ENCODE measurements at regions not wholly inside any gene's neighbourhood (a gene's known extent, or its start where the extent isn't known, plus 50 kb on each side); places are given as distances from the start of the nearest gene placed in this dataset.

DNA sequence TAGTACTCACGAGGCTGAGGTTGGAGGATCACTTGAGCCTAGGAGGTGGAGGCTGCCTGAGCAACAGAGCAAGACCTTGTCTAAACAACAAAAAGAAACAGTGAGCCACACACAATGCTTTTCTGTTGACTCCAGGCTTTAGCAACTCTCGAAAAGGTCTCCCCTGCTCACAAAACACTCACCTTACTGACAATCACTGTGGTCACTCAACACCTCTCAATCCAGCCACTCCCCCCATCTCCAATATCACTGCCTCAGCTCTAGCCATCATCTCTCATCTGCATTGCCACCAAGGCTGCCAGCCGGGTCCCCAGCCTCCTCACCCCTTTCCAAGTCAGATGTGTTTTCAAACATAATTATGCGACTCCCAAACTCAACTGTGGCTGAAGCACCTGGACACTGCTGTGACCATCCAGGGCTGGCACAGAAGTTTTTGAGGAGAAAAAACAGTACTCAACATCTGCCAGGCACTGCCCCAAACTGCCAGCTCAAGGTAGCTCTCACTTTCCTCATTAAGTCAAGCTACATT is 218.0 kb upstream of the ARID1B start:
- no peak for TF ChIP-seq ZFP30 (CRISPR knock-in tag; IDR thresholded peaks at IDR 0.05)
- TF ChIP-seq CSDC2 (CRISPR knock-in tag; IDR thresholded peaks at IDR 0.05): no peak
- TF ChIP-seq PPARA (CRISPR knock-in tag; IDR thresholded peaks at IDR 0.05; ENCODE audit: borderline replicate concordance): no peak
- TF ChIP-seq, protein P1, sequence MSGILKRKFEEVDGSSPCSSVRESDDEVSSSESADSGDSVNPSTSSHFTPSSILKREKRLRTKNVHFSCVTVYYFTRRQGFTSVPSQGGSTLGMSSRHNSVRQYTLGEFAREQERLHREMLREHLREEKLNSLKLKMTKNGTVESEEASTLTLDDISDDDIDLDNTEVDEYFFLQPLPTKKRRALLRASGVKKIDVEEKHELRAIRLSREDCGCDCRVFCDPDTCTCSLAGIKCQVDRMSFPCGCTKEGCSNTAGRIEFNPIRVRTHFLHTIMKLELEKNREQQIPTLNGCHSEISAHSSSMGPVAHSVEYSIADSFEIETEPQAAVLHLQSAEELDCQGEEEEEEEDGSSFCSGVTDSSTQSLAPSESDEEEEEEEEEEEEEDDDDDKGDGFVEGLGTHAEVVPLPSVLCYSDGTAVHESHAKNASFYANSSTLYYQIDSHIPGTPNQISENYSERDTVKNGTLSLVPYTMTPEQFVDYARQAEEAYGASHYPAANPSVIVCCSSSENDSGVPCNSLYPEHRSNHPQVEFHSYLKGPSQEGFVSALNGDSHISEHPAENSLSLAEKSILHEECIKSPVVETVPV (CRISPR knock-in tag; IDR thresholded peaks at IDR 0.05): no peak
- no peak for TF ChIP-seq BACH2 (CRISPR knock-in tag; IDR thresholded peaks at IDR 0.05; ENCODE audit: borderline replicate concordance)
- TF ChIP-seq OSR1 (CRISPR knock-in tag; IDR thresholded peaks at IDR 0.05): no peak
- TF ChIP-seq TOX (CRISPR knock-in tag; IDR thresholded peaks at IDR 0.05; ENCODE audit: borderline replicate concordance): no peak
- no peak for TF ChIP-seq ISL1 (CRISPR knock-in tag; IDR thresholded peaks at IDR 0.05)
- no peak for TF ChIP-seq TCF4 (CRISPR knock-in tag; IDR thresholded peaks at IDR 0.05; ENCODE audit: borderline replicate concordance)
- TF ChIP-seq GLIS3 (CRISPR knock-in tag; IDR thresholded peaks at IDR 0.05): no peak
- TF ChIP-seq ESRRG (CRISPR knock-in tag; IDR thresholded peaks at IDR 0.05): no peak
- TF ChIP-seq, protein P2, sequence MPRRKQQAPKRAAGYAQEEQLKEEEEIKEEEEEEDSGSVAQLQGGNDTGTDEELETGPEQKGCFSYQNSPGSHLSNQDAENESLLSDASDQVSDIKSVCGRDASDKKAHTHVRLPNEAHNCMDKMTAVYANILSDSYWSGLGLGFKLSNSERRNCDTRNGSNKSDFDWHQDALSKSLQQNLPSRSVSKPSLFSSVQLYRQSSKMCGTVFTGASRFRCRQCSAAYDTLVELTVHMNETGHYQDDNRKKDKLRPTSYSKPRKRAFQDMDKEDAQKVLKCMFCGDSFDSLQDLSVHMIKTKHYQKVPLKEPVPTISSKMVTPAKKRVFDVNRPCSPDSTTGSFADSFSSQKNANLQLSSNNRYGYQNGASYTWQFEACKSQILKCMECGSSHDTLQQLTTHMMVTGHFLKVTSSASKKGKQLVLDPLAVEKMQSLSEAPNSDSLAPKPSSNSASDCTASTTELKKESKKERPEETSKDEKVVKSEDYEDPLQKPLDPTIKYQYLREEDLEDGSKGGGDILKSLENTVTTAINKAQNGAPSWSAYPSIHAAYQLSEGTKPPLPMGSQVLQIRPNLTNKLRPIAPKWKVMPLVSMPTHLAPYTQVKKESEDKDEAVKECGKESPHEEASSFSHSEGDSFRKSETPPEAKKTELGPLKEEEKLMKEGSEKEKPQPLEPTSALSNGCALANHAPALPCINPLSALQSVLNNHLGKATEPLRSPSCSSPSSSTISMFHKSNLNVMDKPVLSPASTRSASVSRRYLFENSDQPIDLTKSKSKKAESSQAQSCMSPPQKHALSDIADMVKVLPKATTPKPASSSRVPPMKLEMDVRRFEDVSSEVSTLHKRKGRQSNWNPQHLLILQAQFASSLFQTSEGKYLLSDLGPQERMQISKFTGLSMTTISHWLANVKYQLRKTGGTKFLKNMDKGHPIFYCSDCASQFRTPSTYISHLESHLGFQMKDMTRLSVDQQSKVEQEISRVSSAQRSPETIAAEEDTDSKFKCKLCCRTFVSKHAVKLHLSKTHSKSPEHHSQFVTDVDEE (CRISPR knock-in tag; IDR thresholded peaks at IDR 0.05): no peak
- TF ChIP-seq, protein P3, sequence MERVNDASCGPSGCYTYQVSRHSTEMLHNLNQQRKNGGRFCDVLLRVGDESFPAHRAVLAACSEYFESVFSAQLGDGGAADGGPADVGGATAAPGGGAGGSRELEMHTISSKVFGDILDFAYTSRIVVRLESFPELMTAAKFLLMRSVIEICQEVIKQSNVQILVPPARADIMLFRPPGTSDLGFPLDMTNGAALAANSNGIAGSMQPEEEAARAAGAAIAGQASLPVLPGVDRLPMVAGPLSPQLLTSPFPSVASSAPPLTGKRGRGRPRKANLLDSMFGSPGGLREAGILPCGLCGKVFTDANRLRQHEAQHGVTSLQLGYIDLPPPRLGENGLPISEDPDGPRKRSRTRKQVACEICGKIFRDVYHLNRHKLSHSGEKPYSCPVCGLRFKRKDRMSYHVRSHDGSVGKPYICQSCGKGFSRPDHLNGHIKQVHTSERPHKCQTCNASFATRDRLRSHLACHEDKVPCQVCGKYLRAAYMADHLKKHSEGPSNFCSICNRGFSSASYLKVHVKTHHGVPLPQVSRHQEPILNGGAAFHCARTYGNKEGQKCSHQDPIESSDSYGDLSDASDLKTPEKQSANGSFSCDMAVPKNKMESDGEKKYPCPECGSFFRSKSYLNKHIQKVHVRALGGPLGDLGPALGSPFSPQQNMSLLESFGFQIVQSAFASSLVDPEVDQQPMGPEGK (CRISPR knock-in tag; IDR thresholded peaks at IDR 0.05; ENCODE audit: borderline replicate concordance): no peak
- TF ChIP-seq, protein P4, sequence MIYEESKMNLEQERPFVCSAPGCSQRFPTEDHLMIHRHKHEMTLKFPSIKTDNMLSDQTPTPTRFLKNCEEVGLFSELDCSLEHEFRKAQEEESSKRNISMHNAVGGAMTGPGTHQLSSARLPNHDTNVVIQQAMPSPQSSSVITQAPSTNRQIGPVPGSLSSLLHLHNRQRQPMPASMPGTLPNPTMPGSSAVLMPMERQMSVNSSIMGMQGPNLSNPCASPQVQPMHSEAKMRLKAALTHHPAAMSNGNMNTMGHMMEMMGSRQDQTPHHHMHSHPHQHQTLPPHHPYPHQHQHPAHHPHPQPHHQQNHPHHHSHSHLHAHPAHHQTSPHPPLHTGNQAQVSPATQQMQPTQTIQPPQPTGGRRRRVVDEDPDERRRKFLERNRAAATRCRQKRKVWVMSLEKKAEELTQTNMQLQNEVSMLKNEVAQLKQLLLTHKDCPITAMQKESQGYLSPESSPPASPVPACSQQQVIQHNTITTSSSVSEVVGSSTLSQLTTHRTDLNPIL (CRISPR knock-in tag; IDR thresholded peaks at IDR 0.05; ENCODE audit: low read depth): no peak
- TF ChIP-seq RARB (CRISPR knock-in tag; IDR thresholded peaks at IDR 0.05): no peak
- ATAC-seq: no peak

DNA sequence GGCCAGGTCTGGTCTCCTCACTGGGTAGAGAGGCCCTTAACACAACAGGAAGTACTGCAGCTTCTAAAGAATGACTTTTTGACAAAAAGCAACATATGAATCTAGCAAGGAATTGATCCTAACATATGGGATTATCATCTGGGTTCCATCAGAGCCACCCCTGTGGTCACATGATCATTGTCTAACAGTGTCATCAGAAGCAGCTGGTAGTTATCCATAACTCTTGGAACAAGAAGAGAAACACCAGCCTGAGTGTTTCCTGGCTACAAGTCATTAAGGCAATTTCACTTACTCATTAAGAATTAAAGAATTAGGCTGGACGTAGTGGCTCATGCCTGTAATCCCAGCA is 219.3 kb upstream of the ARID1B start:
- no peak for ATAC-seq
- TF ChIP-seq ZC3H10 (CRISPR knock-in tag; IDR thresholded peaks at IDR 0.05) (no peak), ZNF70 (CRISPR knock-in tag; IDR thresholded peaks at IDR 0.05) (no peak), SNAI2 (CRISPR knock-in tag; IDR thresholded peaks at IDR 0.05) (no peak), GLIS3 (CRISPR knock-in tag; IDR thresholded peaks at IDR 0.05) (no peak), TOX (CRISPR knock-in tag; IDR thresholded peaks at IDR 0.05; ENCODE audit: borderline replicate concordance) (no peak), ZFP30 (CRISPR knock-in tag; IDR thresholded peaks at IDR 0.05) (no peak), ARNTL (CRISPR knock-in tag; IDR thresholded peaks at IDR 0.05; ENCODE audit: borderline replicate concordance, low read depth) (no peak), PPARA (CRISPR knock-in tag; IDR thresholded peaks at IDR 0.05; ENCODE audit: borderline replicate concordance) (no peak), ZNF8 (CRISPR knock-in tag; IDR thresholded peaks at IDR 0.05) (no peak), ESRRG (CRISPR knock-in tag; IDR thresholded peaks at IDR 0.05) (no peak), ISL1 (CRISPR knock-in tag; IDR thresholded peaks at IDR 0.05) (no peak)
- TF ChIP-seq, protein P4 (CRISPR knock-in tag; IDR thresholded peaks at IDR 0.05; ENCODE audit: low read depth): no peak
- TF ChIP-seq, protein P1 (CRISPR knock-in tag; IDR thresholded peaks at IDR 0.05): no peak
- TF ChIP-seq, protein P3 (CRISPR knock-in tag; IDR thresholded peaks at IDR 0.05; ENCODE audit: borderline replicate concordance): no peak
